H9 (cell line): ENCODE measurements at regions not wholly inside any gene's neighbourhood (a gene's known extent, or its start where the extent isn't known, plus 50 kb on each side); places are given as distances from the start of the nearest gene placed in this dataset.

Experiments used
- DNase-seq: peaks from one replicate; pipeline ENCODE4 v3.0.0-alpha.2; 2017
- H2AFZ ChIP-seq: one replicate; pipeline ENCODE4 v1.6.1; 2013; ENCODE audit warnings: mild to moderate bottlenecking, low read length, control low read depth, moderate library complexity
- H2AK5ac ChIP-seq: 2 replicates; pipeline ENCODE4 v1.6.1; 2013; ENCODE audit warnings: low read length, control low read depth, mixed read lengths; ENCODE audit not compliant: insufficient read length
- H2BK120ac ChIP-seq: one replicate; pipeline ENCODE4 v1.6.1; 2013; ENCODE audit warnings: low read depth, mild to moderate bottlenecking, low read length, control low read depth, inconsistent platforms; ENCODE audit not compliant: poor library complexity, severe bottlenecking
- H2BK12ac ChIP-seq: 2 replicates; pipeline ENCODE4 v1.6.1; 2013; ENCODE audit warnings: low read length, control low read depth, mixed read lengths, low read depth; ENCODE audit not compliant: insufficient read length
- H2BK15ac ChIP-seq: 2 replicates; pipeline ENCODE4 v1.6.1; 2013; ENCODE audit warnings: low read depth, low read length, control low read depth
- H2BK20ac ChIP-seq: one replicate; pipeline ENCODE4 v1.6.1; 2013; ENCODE audit warnings: low read depth, mild to moderate bottlenecking, low read length, control low read depth, inconsistent platforms; ENCODE audit not compliant: poor library complexity, severe bottlenecking
- H2BK5ac ChIP-seq: 2 replicates; pipeline ENCODE4 v1.6.1; 2013; ENCODE audit warnings: low read length, control low read depth, mixed read lengths; ENCODE audit not compliant: insufficient read length
- H3K14ac ChIP-seq: 2 replicates; pipeline ENCODE4 v1.6.1; 2013; ENCODE audit warnings: low read length, control low read depth; ENCODE audit not compliant: insufficient read depth
- H3K18ac ChIP-seq: 2 replicates; pipeline ENCODE4 v1.6.1; 2013; ENCODE audit warnings: low read depth, mild to moderate bottlenecking, mixed read lengths, low read length, control low read depth; ENCODE audit not compliant: insufficient read length
- H3K23ac ChIP-seq: 2 replicates; pipeline ENCODE4 v1.6.1; 2013; ENCODE audit warnings: low read length, control low read depth, mixed read lengths, low read depth; ENCODE audit not compliant: insufficient read length
- H3K23me2 ChIP-seq: 2 replicates; pipeline ENCODE4 v1.6.1; 2013; ENCODE audit warnings: low read depth, mild to moderate bottlenecking, mixed read lengths, low read length, control low read depth; ENCODE audit not compliant: insufficient read length, poor library complexity, severe bottlenecking
- H3K27ac ChIP-seq: 2 replicates; pipeline ENCODE4 v1.5.1; 2013; ENCODE audit warnings: low read length, control low read depth, mixed read lengths, low read depth; ENCODE audit not compliant: insufficient read length
- H3K27me3 ChIP-seq: 2 replicates; pipeline ENCODE4 v1.6.1; 2013; ENCODE audit warnings: low read length, control low read depth, inconsistent platforms; ENCODE audit not compliant: insufficient read depth
- H3K4ac ChIP-seq: 2 replicates; pipeline ENCODE4 v1.6.1; 2013; ENCODE audit warnings: low read depth, mild to moderate bottlenecking, control low read depth, inconsistent platforms, low read length, moderate library complexity
- H3K4me1 ChIP-seq: 2 replicates; pipeline ENCODE4 v1.6.1; 2013; ENCODE audit warnings: low read length, control low read depth, inconsistent platforms; ENCODE audit not compliant: insufficient read depth
- H3K4me2 ChIP-seq: 2 replicates; pipeline ENCODE4 v1.6.1; 2013; ENCODE audit warnings: low read length, control low read depth, mixed read lengths; ENCODE audit not compliant: insufficient read length, insufficient read depth
- H3K56ac ChIP-seq: 2 replicates; pipeline ENCODE4 v1.6.1; 2013; ENCODE audit warnings: low read depth, mild to moderate bottlenecking, mixed read lengths, low read length, control low read depth; ENCODE audit not compliant: insufficient read length
- H3K79me1 ChIP-seq: 2 replicates; pipeline ENCODE4 v1.6.1; 2013; ENCODE audit warnings: low read depth, mild to moderate bottlenecking, moderate library complexity, low read length, control low read depth, inconsistent platforms; ENCODE audit not compliant: insufficient read depth, poor library complexity, severe bottlenecking
- H3K79me2 ChIP-seq: 2 replicates; pipeline ENCODE4 v1.6.1; 2013; ENCODE audit warnings: low read length, control low read depth, inconsistent platforms; ENCODE audit not compliant: insufficient read depth
- H3K9ac ChIP-seq: 2 replicates; pipeline ENCODE4 v1.6.1; 2013; ENCODE audit warnings: low read length, control low read depth, mixed read lengths; ENCODE audit not compliant: insufficient read length; ENCODE audit errors: extremely low read depth
- H3K9me3 ChIP-seq: one replicate; pipeline ENCODE4 v1.6.1; 2013; ENCODE audit warnings: low read depth, low read length, inconsistent platforms; ENCODE audit not compliant: control insufficient read depth
- H3T11ph ChIP-seq: one replicate; pipeline ENCODE4 v1.6.1; 2013; ENCODE audit warnings: mild to moderate bottlenecking, low read length, control low read depth, inconsistent platforms
- H4K20me1 ChIP-seq: one replicate; pipeline ENCODE4 v1.6.1; 2013; ENCODE audit not compliant: control insufficient read depth, insufficient read length, insufficient read depth
- H4K5ac ChIP-seq: 2 replicates; pipeline ENCODE4 v1.6.1; 2013; ENCODE audit warnings: low read depth, mild to moderate bottlenecking, mixed read lengths, low read length, control low read depth; ENCODE audit not compliant: insufficient read length
- H4K8ac ChIP-seq: replicated peaks from 2 replicates; pipeline ENCODE4 v1.6.1; 2013; ENCODE audit warnings: low read length, control low read depth, mixed read lengths, low read depth; ENCODE audit not compliant: insufficient read length
- H4K91ac ChIP-seq: 2 replicates; pipeline ENCODE4 v1.6.1; 2013; ENCODE audit warnings: low read depth, mild to moderate bottlenecking, moderate library complexity, mixed read lengths, low read length, control low read depth; ENCODE audit not compliant: insufficient read length
- H3K27ac Mint-ChIP-seq, 3 experiments: 2 replicates in 2 of 3; 3 replicates in 1 of 3; pipeline ENCODE4 v1.8.0; 2020 to 2021; ENCODE audit warnings: mixed read lengths in 3 of 3, mild to moderate bottlenecking in 1 of 3, moderate library complexity in 1 of 3
- H3K27me3 Mint-ChIP-seq: 2 replicates; pipeline ENCODE4 v1.8.0; 2021; ENCODE audit warnings: low read depth, mild to moderate bottlenecking, moderate library complexity, mixed read lengths
- H3K36me3 Mint-ChIP-seq, 3 experiments: 2 replicates in 2 of 3; 3 replicates in 1 of 3; pipeline ENCODE4 v1.8.0; 2020 to 2021; ENCODE audit warnings: low read depth in 3 of 3, mixed read lengths in 3 of 3; ENCODE audit not compliant: insufficient read depth in 1 of 3
- H3K4me1 Mint-ChIP-seq, 2 experiments: 2 replicates each; pipeline ENCODE4 v1.8.0; 2020; ENCODE audit warnings: mixed read lengths in 2 of 2
- H3K4me3 Mint-ChIP-seq, 2 experiments: 2 replicates in 1 of 2; 3 replicates in 1 of 2; pipeline ENCODE4 v1.8.0; 2020 to 2021; ENCODE audit warnings: mild to moderate bottlenecking in 2 of 2, mixed read lengths in 2 of 2, moderate library complexity in 1 of 2
- H3K9me3 Mint-ChIP-seq, 2 experiments: 2 replicates in 1 of 2; 3 replicates in 1 of 2; pipeline ENCODE4 v1.8.0; 2020; ENCODE audit warnings: mild to moderate bottlenecking in 2 of 2, mixed read lengths in 2 of 2, moderate library complexity in 1 of 2
- CTCF ChIP-seq: fragments of 200-600 bp; sonication (generic); conservative IDR thresholded peaks from 3 replicates; pipeline ENCODE4 v1.8.0; 2021; ENCODE audit warnings: antibody characterized with exemption, mild to moderate bottlenecking
- WGBS: extraction: QIAGEN DNeasy Blood & Tissue Kit; methylation state at CpG from one replicate; pipeline ENCODE4 v1.1.7; 2013; ENCODE audit warnings: missing lambda C conversion rate, low lambda C conversion rate, mixed read lengths; ENCODE audit not compliant: insufficient read length; ENCODE audit errors: extremely low coverage; 5-methylcytosine and 5-hydroxymethylcytosine counted together

GRCh38 chr10:44199267-44199666, 185.6 kb downstream of the CXCL12 start:
- H2BK15ac ChIP-seq = no peak overlapping the region
- H3K36me3 Mint-ChIP-seq = peaks cover 0 to 22% (median 7%) of the 10 kb centered on the region in 3 experiments; a peak in 4 of 7 replicates
- no peak overlapping the region for H3K14ac ChIP-seq
- H2BK20ac ChIP-seq = no peak overlapping the region
- no peak for DNase-seq
- no peaks in the 10 kb centered on the region for H3K9me3 ChIP-seq
- H3K27me3 Mint-ChIP-seq = no peaks in the 10 kb centered on the region; the same call in 1 of the 2 replicates
- H3K23ac ChIP-seq = no peak overlapping the region
- no peaks in the 10 kb centered on the region for H3K23me2 ChIP-seq
- WGBS = no CpG with 5 or more reads among the region's 3 CpGs
- no peak overlapping the region for H3K27ac ChIP-seq
- H4K5ac ChIP-seq = no peak overlapping the region
- no peaks in the 10 kb centered on the region for H4K20me1 ChIP-seq
- H3K9me3 Mint-ChIP-seq = peaks cover 12 to 18% of the 10 kb centered on the region in 2 experiments; a peak in 4 of 5 replicates
- no peaks in the 10 kb centered on the region for H3K4me1 ChIP-seq
- H3K56ac ChIP-seq = no peak overlapping the region
- H3K4ac ChIP-seq = no peak overlapping the region
- no peak overlapping the region for H3K4me2 ChIP-seq
- H3K9ac ChIP-seq = no peak overlapping the region
- H2BK12ac ChIP-seq = no peak overlapping the region
- H4K8ac ChIP-seq = no peak overlapping the region
- H3K79me2 ChIP-seq = no peaks in the 10 kb centered on the region
- no peak overlapping the region for H2AK5ac ChIP-seq
- no peak overlapping the region for H2BK120ac ChIP-seq
- no peak overlapping the region for H3T11ph ChIP-seq
- no peak overlapping the region for H2AFZ ChIP-seq
- peaks cover 0 to under 1% of the 10 kb centered on the region in 2 experiments; a peak in 1 of 4 replicates for H3K4me1 Mint-ChIP-seq
- H3K27me3 ChIP-seq = no peaks in the 10 kb centered on the region
- no peak overlapping the region for H3K18ac ChIP-seq
- H4K91ac ChIP-seq = no peak overlapping the region
- no peaks in the 10 kb centered on the region for H3K79me1 ChIP-seq
- no peak overlapping the region for H3K4me3 Mint-ChIP-seq
- H3K27ac Mint-ChIP-seq = no peak overlapping the region; a peak in 1 of 7 replicates
- no peak overlapping the region for H2BK5ac ChIP-seq
- TF ChIP-seq CTCF = no peak
